ENCODE measurements at regions not wholly inside any gene's neighbourhood (a gene's known extent, or its start where the extent isn't known, plus 50 kb on each side); places are given as distances from the start of the nearest gene placed in this dataset.

DNA sequence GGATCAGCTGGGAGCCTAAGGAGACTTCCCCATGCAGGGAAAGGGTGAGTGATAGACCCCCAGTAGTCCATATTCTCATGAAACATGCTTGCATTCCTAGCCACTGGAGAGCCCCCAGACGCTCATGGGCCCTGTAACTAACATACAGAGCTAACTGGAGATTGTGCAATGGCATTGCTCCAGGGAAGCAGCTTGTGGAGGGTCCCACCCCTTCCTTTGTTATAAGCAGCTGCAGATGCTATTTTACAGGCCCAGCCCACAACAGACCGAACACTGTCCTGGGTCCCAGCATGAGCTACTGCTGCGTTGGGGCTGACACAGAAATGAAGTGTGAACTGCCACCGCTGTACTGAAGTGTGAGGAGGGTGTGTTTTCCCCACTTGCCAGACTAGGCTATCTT, 1465.7 kb upstream of the DIAPH2 start:
- TF ChIP-seq, protein P1, sequence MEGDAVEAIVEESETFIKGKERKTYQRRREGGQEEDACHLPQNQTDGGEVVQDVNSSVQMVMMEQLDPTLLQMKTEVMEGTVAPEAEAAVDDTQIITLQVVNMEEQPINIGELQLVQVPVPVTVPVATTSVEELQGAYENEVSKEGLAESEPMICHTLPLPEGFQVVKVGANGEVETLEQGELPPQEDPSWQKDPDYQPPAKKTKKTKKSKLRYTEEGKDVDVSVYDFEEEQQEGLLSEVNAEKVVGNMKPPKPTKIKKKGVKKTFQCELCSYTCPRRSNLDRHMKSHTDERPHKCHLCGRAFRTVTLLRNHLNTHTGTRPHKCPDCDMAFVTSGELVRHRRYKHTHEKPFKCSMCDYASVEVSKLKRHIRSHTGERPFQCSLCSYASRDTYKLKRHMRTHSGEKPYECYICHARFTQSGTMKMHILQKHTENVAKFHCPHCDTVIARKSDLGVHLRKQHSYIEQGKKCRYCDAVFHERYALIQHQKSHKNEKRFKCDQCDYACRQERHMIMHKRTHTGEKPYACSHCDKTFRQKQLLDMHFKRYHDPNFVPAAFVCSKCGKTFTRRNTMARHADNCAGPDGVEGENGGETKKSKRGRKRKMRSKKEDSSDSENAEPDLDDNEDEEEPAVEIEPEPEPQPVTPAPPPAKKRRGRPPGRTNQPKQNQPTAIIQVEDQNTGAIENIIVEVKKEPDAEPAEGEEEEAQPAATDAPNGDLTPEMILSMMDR (IDR thresholded peaks at IDR 0.05), result no peak
- ATAC-seq (no peak), DNase-seq (no peak)
- Histone ChIP-seq H3K9me3 (no peaks in the 10 kb centered on the region), H3K4me3 (no peak overlapping the region), H3K4me1 (ENCODE audit: low read depth) (no peaks in the 10 kb centered on the region), H3K36me3 (ENCODE audit: low read depth) (no peaks in the 10 kb centered on the region)
- intact Hi-C loops (cut with DNase I, micrococcal nuclease), result no loop called here

DNA sequence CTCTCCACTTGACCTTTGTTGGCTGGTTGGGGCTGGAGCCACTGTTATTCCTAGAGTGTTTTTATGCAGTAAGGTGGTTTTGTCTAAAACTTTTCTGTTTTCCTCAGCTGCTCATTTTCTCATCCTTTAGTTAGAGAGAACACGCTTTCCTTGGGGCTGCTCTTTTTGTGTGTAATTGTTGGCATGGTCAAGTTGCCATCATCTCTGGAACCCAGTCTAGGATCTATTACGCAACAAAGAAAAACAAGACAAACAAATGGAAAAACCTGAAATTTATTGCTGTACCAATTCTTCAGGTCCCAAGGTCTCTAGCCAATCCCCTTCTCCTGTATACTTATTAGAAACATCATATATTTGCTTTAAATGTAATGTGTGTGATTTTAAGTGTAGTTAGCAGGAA, 1436.3 kb upstream of the DIAPH2 start:
- ATAC-seq (no peak), DNase-seq (no peak)
- H3K9me3 ChIP-seq, result no peaks in the 10 kb centered on the region
- H3K36me3 ChIP-seq (ENCODE audit: low read depth), result no peaks in the 10 kb centered on the region
- TF ChIP-seq, protein P1 (IDR thresholded peaks at IDR 0.05), result no peak
- intact Hi-C loops (cut with DNase I, micrococcal nuclease), result no loop called here
- H3K4me1 ChIP-seq (ENCODE audit: low read depth), result no peaks in the 10 kb centered on the region
- no peak overlapping the region for H3K4me3 ChIP-seq

DNA sequence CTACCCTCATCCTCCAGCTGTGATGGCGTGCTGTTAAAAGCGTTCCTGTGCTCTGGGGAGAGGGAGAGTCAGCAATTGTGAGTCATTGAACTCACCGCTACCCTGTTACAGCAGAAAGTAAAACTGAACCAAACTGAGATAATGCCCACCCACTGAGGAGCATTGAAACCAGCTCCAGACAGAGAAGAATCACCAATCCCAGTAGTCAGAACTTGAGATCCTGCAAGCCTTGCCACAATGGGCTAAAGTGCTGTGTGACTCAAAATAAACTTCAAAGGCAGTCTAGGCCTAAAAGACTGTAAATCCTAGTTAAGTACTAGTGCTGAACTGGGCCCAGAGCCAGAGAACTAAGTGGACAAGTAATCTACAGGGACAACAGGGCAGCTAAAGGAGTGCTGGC, 1394.2 kb upstream of the DIAPH2 start:
- ATAC-seq, result no peak
- intact Hi-C loops (cut with DNase I, micrococcal nuclease), result no loop called here
- Histone ChIP-seq H3K36me3 (ENCODE audit: low read depth) (no peaks in the 10 kb centered on the region), H3K4me1 (ENCODE audit: low read depth) (no peaks in the 10 kb centered on the region), H3K4me3 (no peak overlapping the region), H3K9me3 (peaks cover 4% of the 10 kb centered on the region)
- no peak for DNase-seq
- TF ChIP-seq, protein P1 (IDR thresholded peaks at IDR 0.05), result no peak

DNA sequence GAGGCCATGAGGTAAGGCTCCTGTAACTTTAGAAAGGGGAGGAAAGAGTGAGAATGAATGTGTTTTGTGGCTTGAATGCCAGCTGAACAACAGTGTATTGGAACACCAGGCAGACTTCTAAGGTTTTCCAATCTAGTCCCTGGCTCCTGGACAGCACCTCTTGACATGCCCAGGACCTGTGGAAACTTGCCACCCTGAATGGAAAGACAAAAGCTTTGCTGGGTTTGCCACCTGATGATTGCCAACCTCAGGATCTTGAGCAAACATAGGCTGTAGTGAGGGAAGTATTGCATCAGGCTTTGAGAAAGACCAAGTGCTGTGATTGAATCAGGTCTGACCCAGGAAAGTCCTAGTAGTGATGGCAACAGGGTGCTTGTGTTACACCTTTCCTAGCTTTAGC, 1393.1 kb upstream of the DIAPH2 start:
- TF ChIP-seq, protein P1 (IDR thresholded peaks at IDR 0.05), result no peak
- ATAC-seq (no peak), DNase-seq (no peak)
- Histone ChIP-seq H3K36me3 (ENCODE audit: low read depth) (no peaks in the 10 kb centered on the region), H3K9me3 (peaks cover 4% of the 10 kb centered on the region), H3K4me1 (ENCODE audit: low read depth) (no peaks in the 10 kb centered on the region), H3K4me3 (no peak overlapping the region)
- intact Hi-C loops (cut with DNase I, micrococcal nuclease), result no loop called here

DNA sequence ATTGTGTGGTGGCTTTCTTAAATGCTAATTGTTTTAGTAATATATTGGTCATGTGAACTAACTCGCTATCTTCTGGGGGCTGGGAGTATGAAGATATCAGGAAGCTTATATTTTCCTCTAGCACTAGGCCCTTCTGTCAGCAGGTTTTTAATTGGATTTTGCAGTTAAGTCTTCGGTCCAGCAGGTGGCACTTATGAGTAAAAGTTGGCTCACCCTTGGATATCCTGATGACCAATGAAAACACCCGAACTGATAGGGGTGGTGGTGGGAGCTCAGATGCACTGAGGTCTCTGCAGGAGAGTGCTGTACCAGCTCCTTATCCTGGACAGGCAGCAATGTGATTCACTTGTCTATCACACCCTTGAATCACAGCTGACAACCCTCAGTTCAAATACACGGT, 1365.8 kb upstream of the DIAPH2 start:
- intact Hi-C loops (cut with DNase I, micrococcal nuclease), result no loop called here
- Histone ChIP-seq H3K4me1 (ENCODE audit: low read depth) (no peaks in the 10 kb centered on the region), H3K4me3 (no peak overlapping the region), H3K36me3 (ENCODE audit: low read depth) (no peaks in the 10 kb centered on the region), H3K9me3 (no peaks in the 10 kb centered on the region)
- DNase-seq, result no peak
- no peak for ATAC-seq
- TF ChIP-seq, protein P1 (IDR thresholded peaks at IDR 0.05), result no peak

DNA sequence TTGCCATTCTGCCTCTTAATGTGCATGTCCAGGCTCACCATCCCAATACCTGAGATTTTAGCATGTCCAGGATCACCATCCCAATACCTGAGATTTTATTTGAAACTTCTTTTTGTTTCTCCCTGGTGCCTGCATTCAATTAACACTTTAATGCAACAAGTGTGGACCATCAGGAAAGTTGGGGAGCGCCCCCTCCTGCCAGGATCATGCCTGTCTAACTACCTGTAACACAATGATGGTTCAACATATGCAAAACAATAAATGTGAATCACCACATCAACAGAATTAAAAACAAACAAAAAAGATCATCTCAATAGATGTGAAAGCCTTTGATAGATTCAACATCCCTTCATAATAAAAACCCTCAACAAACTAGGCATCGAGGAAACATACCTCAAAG, 1359.5 kb upstream of the DIAPH2 start:
- no peak for ATAC-seq
- intact Hi-C loops (cut with DNase I, micrococcal nuclease), result no loop called here
- Histone ChIP-seq H3K36me3 (ENCODE audit: low read depth) (no peaks in the 10 kb centered on the region), H3K9me3 (no peaks in the 10 kb centered on the region), H3K4me3 (no peak overlapping the region), H3K4me1 (ENCODE audit: low read depth) (no peaks in the 10 kb centered on the region)
- DNase-seq, result no peak
- TF ChIP-seq, protein P1 (IDR thresholded peaks at IDR 0.05), result no peak

Data from mucosa of descending colon (tissue), 3 donors.